NK-92 treated with Interleukin-12 subunit alpha and Interleukin-12 subunit beta, amount 100 ng/mL, for 24 hours (cell line): ENCODE measurements at regions not wholly inside any gene's neighbourhood (a gene's known extent, or its start where the extent isn't known, plus 50 kb on each side); places are given as distances from the start of the nearest gene placed in this dataset.

Experiments
- DNase-seq: peaks from one replicate; lab custom pipeline; 2025; lab: John Stamatoyannopoulos, UW

GRCh38 chr1:229762891-229763290 is 136.8 kb downstream of the URB2 start:
- DNase-seq: no peak

- no peak for DNase-seq
Observed at GRCh38 chr1:229768232-229768631, 142.2 kb downstream of the URB2 start.

GRCh38 chr1:229769006-229769405 is 143.0 kb downstream of the URB2 start:
- DNase-seq: no peak

GRCh38 chr1:229769809-229770208 is 143.8 kb downstream of the URB2 start:
- DNase-seq: no peak

GRCh38 chr1:229778794-229779193 is 152.7 kb downstream of the URB2 start:
- no peak for DNase-seq

- DNase-seq: no peak
Observed at GRCh38 chr1:229781453-229781852, 155.4 kb downstream of the URB2 start.

- DNase-seq: no peak
Observed at GRCh38 chr1:229782469-229782868, 156.4 kb downstream of the URB2 start.

- no peak for DNase-seq
Observed at GRCh38 chr1:229784834-229785233, 158.8 kb downstream of the URB2 start.

- no peak for DNase-seq
Observed at GRCh38 chr1:229786974-229787610, 161.0 kb downstream of the URB2 start.

GRCh38 chr1:229788004-229788403 is 162.0 kb downstream of the URB2 start:
- DNase-seq: no peak

- DNase-seq: no peak
Observed at GRCh38 chr1:229792012-229792975, 166.2 kb downstream of the URB2 start.

GRCh38 chr1:229793488-229793887 is 167.4 kb downstream of the URB2 start:
- no peak for DNase-seq

- DNase-seq: no peak
Observed at GRCh38 chr1:229798558-229798957, 172.5 kb downstream of the URB2 start.

GRCh38 chr1:229803626-229804217 is 177.7 kb downstream of the URB2 start:
- no peak for DNase-seq

- DNase-seq: no peak
Observed at GRCh38 chr1:229808272-229808671, 182.2 kb downstream of the URB2 start.

GRCh38 chr1:229810140-229810539 is 184.1 kb downstream of the URB2 start:
- no peak for DNase-seq

- no peak for DNase-seq
Observed at GRCh38 chr1:229810961-229811360, 184.9 kb downstream of the URB2 start.

- DNase-seq: no peak
Observed at GRCh38 chr1:229812148-229812547, 186.1 kb downstream of the URB2 start.

- DNase-seq: no peak
Observed at GRCh38 chr1:229812693-229813092, 186.6 kb downstream of the URB2 start.

GRCh38 chr1:229815076-229815475 is 189.0 kb downstream of the URB2 start:
- no peak for DNase-seq

GRCh38 chr1:229815961-229816360 is 189.9 kb downstream of the URB2 start:
- no peak for DNase-seq

- no peak for DNase-seq
Observed at GRCh38 chr1:229817936-229818335, 191.9 kb downstream of the URB2 start.

GRCh38 chr1:229819091-229819490 is 193.0 kb downstream of the URB2 start:
- DNase-seq: no peak
